Neutrophil (primary cell): ENCODE measurements at regions not wholly inside any gene's neighbourhood (a gene's known extent, or its start where the extent isn't known, plus 50 kb on each side); places are given as distances from the start of the nearest gene placed in this dataset.

Source experiments
- H3K27ac ChIP-seq: fragments of 200-600 bp; sonication (generic); 2 replicates; pipeline ENCODE4 v1.5.1; 2016; ENCODE audit warnings: mild to moderate bottlenecking, moderate library complexity
- H3K27me3 ChIP-seq: fragments of 200-600 bp; sonication (generic); 2 replicates; pipeline ENCODE4 v1.6.0; 2016; ENCODE audit warnings: mild to moderate bottlenecking
- H3K36me3 ChIP-seq: fragments of 200-600 bp; sonication (generic); 2 replicates; pipeline ENCODE4 v1.5.1; 2017
- H3K4me1 ChIP-seq, 2 experiments: fragments of 200-600 bp in 1 of 2; sonication (generic) in 1 of 2; 1 replicate in 1 of 2; 2 replicates in 1 of 2; pipeline versions ENCODE4 v1.5.1 to v1.6.1; 2013 to 2016; ENCODE audit warnings: low read depth in 1 of 2, low read length in 1 of 2, mild to moderate bottlenecking in 1 of 2, moderate library complexity in 1 of 2; ENCODE audit not compliant: control insufficient read depth in 1 of 2, insufficient read depth in 1 of 2
- H3K4me3 ChIP-seq, 2 experiments: fragments of 200-600 bp in 1 of 2; sonication (generic) in 1 of 2; 1 replicate in 1 of 2; 2 replicates in 1 of 2; pipeline ENCODE4 v1.5.1; 2013 to 2016; ENCODE audit warnings: low read depth in 1 of 2, low read length in 1 of 2, mild to moderate bottlenecking in 1 of 2, moderate library complexity in 1 of 2
- H3K9me3 ChIP-seq: fragments of 200-600 bp; sonication (generic); 2 replicates; pipeline ENCODE4 v1.5.1; 2016
- CTCF ChIP-seq: fragments of 200-600 bp; sonication (generic); IDR thresholded peaks from 2 replicates; pipeline ENCODE4 v1.5.1; 2016; ENCODE audit warnings: antibody characterized with exemption

DNA sequence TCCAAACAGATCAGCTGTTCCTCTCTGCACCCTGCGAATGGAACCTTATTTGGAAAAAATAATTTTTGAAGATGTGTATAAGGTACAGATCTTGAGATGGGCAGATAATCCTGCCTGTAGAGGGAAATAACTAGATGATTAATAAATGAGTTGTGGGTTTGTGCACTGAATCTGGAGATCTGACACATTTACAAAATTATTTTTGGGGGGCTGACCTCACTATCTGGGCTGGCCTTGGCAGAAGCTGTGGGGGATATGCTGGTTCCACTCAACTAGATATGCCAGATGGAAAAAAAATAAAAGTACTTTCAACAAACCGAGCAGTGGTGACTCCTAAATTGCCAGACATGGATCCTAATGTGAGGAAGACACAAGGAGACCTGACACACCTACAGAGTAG lies 552.2 kb upstream of the AMELY start:
- Histone ChIP-seq H3K27me3 (no peaks in the 10 kb centered on the region), H3K27ac (no peak overlapping the region), H3K36me3 (no peaks in the 10 kb centered on the region), H3K4me3 (no peak overlapping the region), H3K9me3 (no peaks in the 10 kb centered on the region), H3K4me1 (no peaks in the 10 kb centered on the region)
- TF ChIP-seq CTCF, result no peak

DNA sequence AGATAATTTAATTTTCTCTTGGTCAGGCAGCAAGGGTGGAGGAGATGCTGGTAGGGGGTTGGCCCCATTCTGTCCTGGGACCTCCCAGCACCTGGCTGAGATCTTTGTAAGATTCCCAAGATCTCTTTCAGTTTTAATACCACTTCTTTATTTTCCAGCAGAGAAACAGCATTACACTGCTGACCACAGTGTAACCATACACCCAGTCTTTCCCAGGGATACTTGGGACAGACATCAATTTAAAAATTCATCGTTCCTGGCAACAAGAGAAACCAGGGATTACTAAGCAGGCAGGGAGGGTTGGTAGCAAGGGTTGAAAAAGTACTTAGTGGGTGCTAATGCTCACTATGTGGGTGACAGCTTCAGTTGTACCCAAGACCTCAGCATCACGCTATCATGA lies 551.6 kb upstream of the AMELY start:
- Histone ChIP-seq H3K27ac (no peak overlapping the region), H3K27me3 (no peaks in the 10 kb centered on the region), H3K36me3 (no peaks in the 10 kb centered on the region), H3K4me1 (no peaks in the 10 kb centered on the region), H3K9me3 (no peaks in the 10 kb centered on the region), H3K4me3 (no peak overlapping the region)
- no peak for TF ChIP-seq CTCF

GRCh38 chrY:7462657-7463056 lies 551.1 kb upstream of the AMELY start:
- Histone ChIP-seq H3K9me3 (no peaks in the 10 kb centered on the region), H3K36me3 (no peaks in the 10 kb centered on the region), H3K4me3 (no peak overlapping the region), H3K27me3 (no peaks in the 10 kb centered on the region), H3K27ac (no peak overlapping the region), H3K4me1 (no peaks in the 10 kb centered on the region)
- TF ChIP-seq CTCF, result no peak

DNA sequence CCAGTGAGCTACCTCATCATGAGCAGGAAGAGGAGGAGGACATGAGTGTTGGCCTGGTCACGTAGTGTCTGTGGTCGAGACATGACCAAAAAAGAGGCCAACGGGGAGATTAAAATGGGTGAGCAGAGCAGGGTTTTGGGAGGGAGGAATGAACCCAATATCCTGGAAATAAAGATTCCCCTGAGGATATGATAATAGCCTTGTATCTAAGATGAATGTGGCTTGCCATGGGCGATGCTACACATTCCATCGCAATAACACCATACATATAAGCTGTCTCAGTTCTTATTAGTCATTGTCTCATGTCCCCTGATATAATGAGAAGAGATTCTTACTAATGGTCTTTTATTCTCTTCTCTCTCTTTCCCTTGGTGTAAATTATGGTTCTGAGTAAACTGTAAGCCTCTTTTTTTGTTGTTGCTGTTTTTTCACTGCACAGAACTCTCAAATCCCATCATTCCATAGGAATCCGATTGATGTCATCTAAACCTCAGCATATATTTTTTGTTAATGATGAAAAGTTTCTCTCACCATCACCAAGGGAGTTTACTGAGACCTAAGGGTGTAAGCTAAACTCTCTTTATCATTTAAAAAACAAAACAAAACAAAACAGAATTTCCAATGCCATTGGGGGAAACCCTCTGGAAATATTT lies 550.4 kb upstream of the AMELY start:
- Histone ChIP-seq H3K36me3 (no peaks in the 10 kb centered on the region), H3K4me1 (no peaks in the 10 kb centered on the region), H3K4me3 (no peak overlapping the region), H3K27me3 (no peaks in the 10 kb centered on the region), H3K27ac (no peak overlapping the region), H3K9me3 (no peaks in the 10 kb centered on the region)
- no peak for TF ChIP-seq CTCF

DNA sequence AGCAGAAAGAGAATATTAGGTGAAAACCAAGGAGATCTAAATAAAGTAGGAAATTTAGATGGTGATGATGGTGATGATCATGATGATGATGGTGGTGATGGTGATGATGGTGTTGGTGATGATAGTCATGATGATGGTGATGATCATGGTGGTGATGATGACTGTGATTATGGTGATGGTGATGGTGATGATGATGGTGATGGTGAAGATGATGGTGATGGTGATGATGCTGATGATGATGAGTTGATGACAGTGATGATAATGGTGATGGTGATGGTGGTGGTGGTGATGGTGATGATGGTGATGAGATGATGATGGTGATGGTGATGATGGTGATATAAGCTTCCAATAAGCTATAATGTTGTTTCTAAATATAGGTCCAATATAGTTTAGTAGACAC lies 548.2 kb upstream of the AMELY start:
- Histone ChIP-seq H3K4me3 (no peak overlapping the region), H3K4me1 (no peaks in the 10 kb centered on the region), H3K27ac (no peak overlapping the region)

More for the DNA sequence above, 548.2 kb upstream of the AMELY start:
- no peak for TF ChIP-seq CTCF
- Histone ChIP-seq H3K9me3 (no peaks in the 10 kb centered on the region), H3K36me3 (no peaks in the 10 kb centered on the region), H3K27me3 (no peaks in the 10 kb centered on the region)
